H1 (cell line): ENCODE measurements at regions not wholly inside any gene's neighbourhood (a gene's known extent, or its start where the extent isn't known, plus 50 kb on each side); places are given as distances from the start of the nearest gene placed in this dataset.

Experiments
- CTCF ChIA-PET: fragments of 300-600 bp; sonication (Branson Sonifier 250); formaldehyde crosslinking; loops from one replicate; lab custom pipeline; 2021; ENCODE audit not compliant: partially characterized antibody; lab: Charles Lee
- POLR2A ChIA-PET: fragments of 300-600 bp; sonication (Branson Sonifier 250); formaldehyde crosslinking; loops from one replicate; lab custom pipeline; 2021; ENCODE audit warnings: inconsistent platforms; ENCODE audit not compliant: partially characterized antibody; lab: Charles Lee
- DNase-seq, 2 experiments: peaks; one replicate each; pipeline versions ENCODE4 v3.0.0 to v3.0.0-alpha.2; 2010 to 2022; ENCODE audit warnings: low spot score in 2 of 2, low read depth in 1 of 2, mixed read lengths in 1 of 2
- FAIRE-seq: peaks from 2 replicates; lab custom pipeline; 2011; peaks lifted over from hg19 to GRCh38; lab: Jason Lieb, UNC
- H2AFZ ChIP-seq: 2 replicates; pipeline ENCODE4 v1.8.1; 2012; ENCODE audit warnings: low read length, inconsistent platforms
- H2AK5ac ChIP-seq: 2 replicates; pipeline ENCODE4 v1.6.1; 2013; ENCODE audit warnings: low read depth, low read length
- H2BK120ac ChIP-seq: replicated peaks from 2 replicates; pipeline ENCODE3; 2013; ENCODE audit warnings: low read depth, low read length, inconsistent platforms
- H2BK12ac ChIP-seq: 2 replicates; pipeline ENCODE4 v1.6.1; 2013; ENCODE audit warnings: low read depth, low read length
- H2BK15ac ChIP-seq: 2 replicates; pipeline ENCODE4 v1.6.1; 2013; ENCODE audit warnings: low read length
- H2BK20ac ChIP-seq: 2 replicates; pipeline ENCODE4 v1.6.1; 2013; ENCODE audit warnings: low read length
- H2BK5ac ChIP-seq: 2 replicates; pipeline ENCODE4 v1.6.1; 2013; ENCODE audit warnings: low read depth, low read length
- H3K14ac ChIP-seq: 2 replicates; pipeline ENCODE4 v1.6.1; 2013; ENCODE audit warnings: inconsistent platforms; ENCODE audit not compliant: insufficient read length
- H3K18ac ChIP-seq: 2 replicates; pipeline ENCODE4 v1.6.1; 2013; ENCODE audit warnings: low read length; ENCODE audit errors: extremely low read depth
- H3K23ac ChIP-seq: 2 replicates; pipeline ENCODE4 v1.6.1; 2013; ENCODE audit warnings: inconsistent platforms; ENCODE audit not compliant: insufficient read length
- H3K23me2 ChIP-seq: 2 replicates; pipeline ENCODE4 v1.6.1; 2013; ENCODE audit warnings: low read depth, low read length
- H3K27ac ChIP-seq: 2 replicates; pipeline ENCODE4 v1.6.1; 2011; ENCODE audit warnings: low read depth, low read length, inconsistent platforms
- H3K27me3 ChIP-seq, 4 experiments: replicated peaks in 1 of 4; 1 replicate in 1 of 4; 2 replicates in 3 of 4; pipeline versions ENCODE4 v1.6.1 to v1.8.1; 2011 to 2013; ENCODE audit warnings: low read length in 3 of 4, mild to moderate bottlenecking in 3 of 4, inconsistent platforms in 2 of 4, mixed read lengths in 2 of 4, moderate library complexity in 1 of 4; ENCODE audit not compliant: control insufficient read depth in 3 of 4, insufficient read depth in 3 of 4; ENCODE audit errors: extremely low read depth in 1 of 4
- H3K36me3 ChIP-seq, 4 experiments: 2 replicates each; pipeline versions ENCODE4 v1.6.1 to v1.8.1; 2011 to 2013; ENCODE audit warnings: mild to moderate bottlenecking in 4 of 4, low read length in 3 of 4, moderate library complexity in 2 of 4, control low read depth in 1 of 4, inconsistent platforms in 1 of 4; ENCODE audit not compliant: insufficient read depth in 4 of 4, control insufficient read depth in 2 of 4
- H3K4ac ChIP-seq: replicated peaks from 2 replicates; pipeline ENCODE3; 2013; ENCODE audit warnings: low read length, low read depth, mixed read lengths, inconsistent platforms; ENCODE audit not compliant: insufficient read length
- H3K4me1 ChIP-seq, 4 experiments: replicated peaks in 1 of 4; 1 replicate in 1 of 4; 2 replicates in 3 of 4; pipeline versions ENCODE4 v1.6.1 to v1.8.1; 2011 to 2013; ENCODE audit warnings: low read length in 3 of 4, inconsistent platforms in 2 of 4, mixed read lengths in 1 of 4; ENCODE audit not compliant: insufficient read depth in 4 of 4, control insufficient read depth in 3 of 4
- H3K4me2 ChIP-seq, 2 experiments: 2 replicates each; pipeline versions ENCODE4 v1.6.1 to v1.8.1; 2011 to 2013; ENCODE audit warnings: low read depth in 2 of 2, low read length in 2 of 2, control low read depth in 1 of 2, inconsistent platforms in 1 of 2, mild to moderate bottlenecking in 1 of 2; ENCODE audit not compliant: insufficient read depth in 1 of 2
- H3K4me3 ChIP-seq, 4 experiments: fragments of 200-600, 300-600 bp in 1 of 4; sonication (generic), shearing (Covaris generic), sonication (Bioruptor Twin) in 1 of 4; 2 replicates each; pipeline versions ENCODE4 v1.5.1 to v1.8.1; 2011 to 2016; ENCODE audit warnings: low read length in 4 of 4, low read depth in 3 of 4, control low read depth in 2 of 4, inconsistent platforms in 2 of 4, mild to moderate bottlenecking in 2 of 4, mixed read lengths in 1 of 4, moderate library complexity in 1 of 4; ENCODE audit not compliant: insufficient read depth in 2 of 4; ENCODE audit errors: extremely low read depth in 1 of 4
- H3K56ac ChIP-seq: replicated peaks from 2 replicates; pipeline ENCODE3; 2013; ENCODE audit warnings: low read depth, mild to moderate bottlenecking, mixed read lengths, low read length, inconsistent platforms; ENCODE audit not compliant: insufficient read length
- H3K79me1 ChIP-seq: 2 replicates; pipeline ENCODE4 v1.6.1; 2013; ENCODE audit warnings: low read depth, low read length, control low read depth
- H3K79me2 ChIP-seq, 2 experiments: 2 replicates each; pipeline versions ENCODE4 v1.6.1 to v1.8.1; 2012 to 2013; ENCODE audit warnings: low read length in 2 of 2, mild to moderate bottlenecking in 2 of 2, inconsistent platforms in 1 of 2; ENCODE audit not compliant: insufficient read depth in 2 of 2, control insufficient read depth in 1 of 2
- H3K9ac ChIP-seq, 4 experiments: replicated peaks in 1 of 4; 1 replicate in 1 of 4; 2 replicates in 3 of 4; pipeline versions ENCODE4 v1.6.1 to v1.8.1; 2011 to 2013; ENCODE audit warnings: low read depth in 3 of 4, low read length in 3 of 4, control low read depth in 2 of 4, mild to moderate bottlenecking in 2 of 4, moderate library complexity in 2 of 4, inconsistent platforms in 1 of 4; ENCODE audit errors: extremely low read depth in 1 of 4
- H3K9me3 ChIP-seq, 2 experiments: 2 replicates each; pipeline versions ENCODE4 v1.6.1 to v1.8.1; 2012 to 2013; ENCODE audit warnings: mild to moderate bottlenecking in 2 of 2, moderate library complexity in 2 of 2, control low read depth in 1 of 2, inconsistent platforms in 1 of 2, low read depth in 1 of 2, low read length in 1 of 2, mixed read lengths in 1 of 2; ENCODE audit not compliant: insufficient read depth in 2 of 2
- H4K20me1 ChIP-seq, 2 experiments: replicated peaks in 1 of 2; 2 replicates each; pipeline versions ENCODE3 to v1.8.1; 2011 to 2013; ENCODE audit warnings: inconsistent platforms in 2 of 2, low read length in 2 of 2, mild to moderate bottlenecking in 1 of 2; ENCODE audit not compliant: insufficient read depth in 2 of 2, control insufficient read depth in 1 of 2
- H4K5ac ChIP-seq: 2 replicates; pipeline ENCODE4 v1.6.1; 2013; ENCODE audit warnings: low read length, low read depth, mixed read lengths, inconsistent platforms; ENCODE audit not compliant: insufficient read length
- H4K8ac ChIP-seq: 2 replicates; pipeline ENCODE4 v1.8.0; 2013; ENCODE audit warnings: mild to moderate bottlenecking, moderate library complexity, low read length, inconsistent platforms; ENCODE audit not compliant: insufficient read depth; ENCODE audit errors: extremely low read depth
- H4K91ac ChIP-seq: replicated peaks from 2 replicates; pipeline ENCODE3; 2013; ENCODE audit warnings: low read length, mixed read lengths, inconsistent platforms; ENCODE audit not compliant: insufficient read length
- BACH1 ChIP-seq: IDR thresholded peaks from 2 replicates; pipeline ENCODE4 v1.6.1; 2012; ENCODE audit warnings: low read length, improper control_type of control experiment
- CHD1 ChIP-seq: IDR thresholded peaks from 2 replicates; pipeline ENCODE4 v1.6.1; 2012; ENCODE audit warnings: low read depth, low read length, improper control_type of control experiment
- CREB1 ChIP-seq: IDR thresholded peaks from 2 replicates; pipeline ENCODE4 v1.6.1; 2012; ENCODE audit warnings: inconsistent platforms
- GTF2F1 ChIP-seq: IDR thresholded peaks from 2 replicates; pipeline ENCODE4 v1.6.1; 2012; ENCODE audit warnings: low read depth, low read length, improper control_type of control experiment, borderline replicate concordance
- NRF1 ChIP-seq: IDR thresholded peaks from 2 replicates; pipeline ENCODE4 v1.6.1; 2011; ENCODE audit warnings: mild to moderate bottlenecking, low read depth, low read length, improper control_type of control experiment
- SIN3A ChIP-seq, 2 experiments: IDR thresholded peaks in 1 of 2; conservative IDR thresholded peaks in 1 of 2; 2 replicates each; pipeline ENCODE4 v1.6.1; 2011 to 2012; ENCODE audit warnings: low read length in 2 of 2, improper control_type of control experiment in 1 of 2, low read depth in 1 of 2, mild to moderate bottlenecking in 1 of 2
- SIX5 ChIP-seq: IDR thresholded peaks from 2 replicates; pipeline ENCODE4 v1.6.1; 2011; ENCODE audit warnings: mild to moderate bottlenecking, low read depth, low read length
- SP2 ChIP-seq: IDR thresholded peaks from 2 replicates; pipeline ENCODE4 v1.6.1; 2012; ENCODE audit warnings: mild to moderate bottlenecking, low read length, inconsistent platforms
- SP4 ChIP-seq: IDR thresholded peaks from 2 replicates; pipeline ENCODE4 v1.6.1; 2012; ENCODE audit warnings: low read length, inconsistent platforms
- YY1 ChIP-seq: IDR thresholded peaks from 2 replicates; pipeline ENCODE4 v1.6.1; 2011; ENCODE audit warnings: low read depth, mild to moderate bottlenecking, low read length
- WGBS, 2 experiments: shearing (Covaris generic) in 1 of 2; methylation state at CpG; one replicate each; pipeline versions ENCODE4 v1.1.6 to v1.1.7; 2013 to 2015; ENCODE audit warnings: low lambda C conversion rate in 2 of 2, mixed read lengths in 2 of 2, inconsistent platforms in 1 of 2, low coverage in 1 of 2, missing lambda C conversion rate in 1 of 2; ENCODE audit not compliant: insufficient replicate concordance in 2 of 2, insufficient coverage in 1 of 2, insufficient read length in 1 of 2; ENCODE audit errors: extremely low coverage in 1 of 2, missing lambda C conversion rate in 1 of 2; 5-methylcytosine and 5-hydroxymethylcytosine counted together
- TF ChIP-seq, protein P1 (sequence below): IDR thresholded peaks from 2 replicates; pipeline ENCODE4 v1.6.1; 2011; ENCODE audit warnings: low read depth, mild to moderate bottlenecking, low read length; ENCODE audit not compliant: insufficient read depth
- TF ChIP-seq, protein P2 (sequence below), 3 experiments: IDR thresholded peaks; 1 replicate in 2 of 3; 2 replicates in 1 of 3; pipeline versions ENCODE4 v1.5.1 to v1.6.1; 2011; ENCODE audit warnings: low read length in 3 of 3, mild to moderate bottlenecking in 3 of 3, inconsistent platforms in 2 of 3, low read depth in 1 of 3, moderate library complexity in 1 of 3; ENCODE audit not compliant: insufficient read depth in 1 of 3; ENCODE audit errors: control extremely low read depth in 1 of 3

DNA sequence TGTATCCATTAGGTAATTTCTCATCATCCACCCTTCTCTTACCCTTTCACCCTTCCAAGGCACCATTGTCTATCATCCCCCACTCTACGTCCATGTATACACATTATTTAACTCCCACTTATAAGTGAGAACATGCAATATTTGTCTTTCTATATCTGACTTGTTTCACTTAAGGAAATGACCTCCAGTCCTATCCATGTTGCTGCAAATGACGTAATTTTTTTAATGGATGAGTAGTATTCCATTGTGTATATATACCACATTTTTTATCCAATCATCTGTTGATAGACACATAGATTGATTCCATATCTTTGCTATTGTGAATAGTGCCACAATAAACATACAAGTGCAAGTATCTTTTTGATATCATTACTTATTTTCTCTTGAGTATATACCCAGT is 322.9 kb upstream of the CXADR start:
- CTCF ChIA-PET = no interaction called here
- 90% methylated on average over 2 of the region's 2 CpGs; no CpG with 5 or more reads in 1 of the 2 experiments for WGBS, 2 experiments
- TF ChIP-seq SIN3A (conservative IDR thresholded peaks at IDR 0.05 in 1 of 2, IDR thresholded peaks at IDR 0.05 in 1 of 2; ENCODE audit: low read depth in 1 of 2, low read length in 2 of 2) (no peak), SIX5 (no peak), NRF1 (no peak), GTF2F1 (no peak), YY1 (no peak), CREB1 (no peak), SP4 (no peak), SP2 (no peak), BACH1 (no peak), CHD1 (no peak)
- TF ChIP-seq, protein P1, sequence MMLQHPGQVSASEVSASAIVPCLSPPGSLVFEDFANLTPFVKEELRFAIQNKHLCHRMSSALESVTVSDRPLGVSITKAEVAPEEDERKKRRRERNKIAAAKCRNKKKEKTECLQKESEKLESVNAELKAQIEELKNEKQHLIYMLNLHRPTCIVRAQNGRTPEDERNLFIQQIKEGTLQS = no peak
- TF ChIP-seq, protein P2, sequence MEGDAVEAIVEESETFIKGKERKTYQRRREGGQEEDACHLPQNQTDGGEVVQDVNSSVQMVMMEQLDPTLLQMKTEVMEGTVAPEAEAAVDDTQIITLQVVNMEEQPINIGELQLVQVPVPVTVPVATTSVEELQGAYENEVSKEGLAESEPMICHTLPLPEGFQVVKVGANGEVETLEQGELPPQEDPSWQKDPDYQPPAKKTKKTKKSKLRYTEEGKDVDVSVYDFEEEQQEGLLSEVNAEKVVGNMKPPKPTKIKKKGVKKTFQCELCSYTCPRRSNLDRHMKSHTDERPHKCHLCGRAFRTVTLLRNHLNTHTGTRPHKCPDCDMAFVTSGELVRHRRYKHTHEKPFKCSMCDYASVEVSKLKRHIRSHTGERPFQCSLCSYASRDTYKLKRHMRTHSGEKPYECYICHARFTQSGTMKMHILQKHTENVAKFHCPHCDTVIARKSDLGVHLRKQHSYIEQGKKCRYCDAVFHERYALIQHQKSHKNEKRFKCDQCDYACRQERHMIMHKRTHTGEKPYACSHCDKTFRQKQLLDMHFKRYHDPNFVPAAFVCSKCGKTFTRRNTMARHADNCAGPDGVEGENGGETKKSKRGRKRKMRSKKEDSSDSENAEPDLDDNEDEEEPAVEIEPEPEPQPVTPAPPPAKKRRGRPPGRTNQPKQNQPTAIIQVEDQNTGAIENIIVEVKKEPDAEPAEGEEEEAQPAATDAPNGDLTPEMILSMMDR (IDR thresholded peaks at IDR 0.05; ENCODE audit: control extremely low read depth in 1 of 3, insufficient read depth in 1 of 3, low read depth in 1 of 3, low read length in 3 of 3) = no peak

More for the DNA sequence above, 322.9 kb upstream of the CXADR start:
- Histone ChIP-seq H3K4ac (no peak overlapping the region), H2BK120ac (no peak overlapping the region), H3K27me3 (no peaks in the 10 kb centered on the region), H3K56ac (no peak overlapping the region), H4K20me1 (no peaks in the 10 kb centered on the region), H3K18ac (no peak overlapping the region), H4K8ac (no peak overlapping the region), H4K5ac (no peak overlapping the region), H3K9me3 (no peaks in the 10 kb centered on the region), H2BK15ac (no peak overlapping the region), H4K91ac (no peak overlapping the region), H3K23me2 (no peaks in the 10 kb centered on the region), H2AFZ (no peak overlapping the region), H3K79me1 (no peaks in the 10 kb centered on the region), H3K27ac (no peak overlapping the region), H3K9ac (no peak overlapping the region), H3K36me3 (no peaks in the 10 kb centered on the region), H3K23ac (no peak overlapping the region), H3K79me2 (no peaks in the 10 kb centered on the region), H3K14ac (no peak overlapping the region), H3K4me2 (no peak overlapping the region), H2BK20ac (no peak overlapping the region), H2BK5ac (no peak overlapping the region), H2BK12ac (no peak overlapping the region), H2AK5ac (no peak overlapping the region), H3K4me1 (no peaks in the 10 kb centered on the region), H3K4me3 (no peak overlapping the region)
- no peak for DNase-seq
- POLR2A ChIA-PET = no interaction called here
- FAIRE-seq = no peak
